Left colon (tissue), 2 donors: ENCODE measurements at regions not wholly inside any gene's neighbourhood (a gene's known extent, or its start where the extent isn't known, plus 50 kb on each side); places are given as distances from the start of the nearest gene placed in this dataset.

Experiments used
- ATAC-seq: fragments of 200-7000 bp; cut with Tn5 transposase; one replicate; pipeline ENCODE4 v1.9.1; 2020; ENCODE audit warnings: mild to moderate bottlenecking, moderate library complexity
- DNase-seq, 2 donors: peaks; one replicate each; pipeline ENCODE4 v3.0.0-alpha.2; 2020
- intact Hi-C, 2 donors: fragments of 100-400 bp; cut with DNase I in 1 of 2; cut with micrococcal nuclease in 1 of 2; formaldehyde crosslinking; loops; one replicate each; pipeline versions ENCODE4 v1.11.2 to v1.14.0; 2022; cut with DNase I, micrococcal nuclease
- donor health status: DM: no; HTN: no; CAD: no.
- donor health status: DM: yes; HTN: yes; CAD: no.

GRCh38 chr5:34510002-34510401 is 146.1 kb upstream of the RAI14 start:
- DNase-seq (no peak), ATAC-seq (no peak)
- intact Hi-C loops = no loop called here

GRCh38 chr5:34511063-34511462 is 145.1 kb upstream of the RAI14 start:
- DNase-seq = no peak
- ATAC-seq = no peak
- intact Hi-C loops = no loop called here

- intact Hi-C loops = no loop called here
- DNase-seq = no peak
- ATAC-seq = no peak
Observed at GRCh38 chr5:34511481-34511880, 144.6 kb upstream of the RAI14 start.

GRCh38 chr5:34511915-34512314 is 144.2 kb upstream of the RAI14 start:
- ATAC-seq (peak; percentile 35), DNase-seq (peak in 1 of 2 donors; percentile 41)
- intact Hi-C loops = no loop called here

GRCh38 chr5:34516166-34516565 is 140.0 kb upstream of the RAI14 start:
- ATAC-seq (no peak), DNase-seq (no peak)
- intact Hi-C loops = no loop called here

GRCh38 chr5:34516686-34517085 is 139.4 kb upstream of the RAI14 start:
- DNase-seq (no peak), ATAC-seq (no peak)
- intact Hi-C loops = no loop called here

- no peak for DNase-seq
Observed at GRCh38 chr5:34517249-34517648, 138.9 kb upstream of the RAI14 start.

GRCh38 chr5:34519489-34520220 is 136.5 kb upstream of the RAI14 start:
- intact Hi-C loops = loop anchor here in 1 of 2 donors (10.0 kb wide), 2 partner anchors 135 to 305 kb away; partner anchors contain the start of gene RAI14
- DNase-seq = no peak
- ATAC-seq = no peak

More at GRCh38 chr5:34517249-34517648, 138.9 kb upstream of the RAI14 start:
- no peak for ATAC-seq
- intact Hi-C loops = no loop called here

GRCh38 chr5:34521628-34522290 is 134.4 kb upstream of the RAI14 start:
- ATAC-seq (peak; percentile 47), DNase-seq (no peak)
- intact Hi-C loops = loop anchor here in 1 of 2 donors (2.0 to 10.0 kb wide), 3 partner anchors 133 to 377 kb away; partner anchors contain the start of gene RAI14

- intact Hi-C loops = loop anchor here in 1 of 2 donors (2.0 to 10.0 kb wide), 3 partner anchors 132 to 376 kb away; partner anchors contain the start of gene RAI14
- ATAC-seq = peak; percentile 92
Observed at GRCh38 chr5:34522599-34523386, 133.3 kb upstream of the RAI14 start.

GRCh38 chr5:34523387-34523726 is 132.8 kb upstream of the RAI14 start:
- ATAC-seq (no peak), DNase-seq (no peak)
- intact Hi-C loops = loop anchor here in 1 of 2 donors (2.0 to 10.0 kb wide), 3 partner anchors 131 to 375 kb away; partner anchors contain the start of gene RAI14

More at GRCh38 chr5:34522599-34523386, 133.3 kb upstream of the RAI14 start:
- DNase-seq = peak; percentile 67 to 73

GRCh38 chr5:34524123-34524522 is 132.0 kb upstream of the RAI14 start:
- intact Hi-C loops = loop anchor here in 1 of 2 donors (10.0 kb wide), 2 partner anchors 131 to 301 kb away; partner anchors contain the start of gene RAI14
- DNase-seq (no peak), ATAC-seq (peak; percentile 42)

GRCh38 chr5:34525761-34526160 is 130.4 kb upstream of the RAI14 start:
- ATAC-seq (no peak), DNase-seq (no peak)
- intact Hi-C loops = loop anchor here in 1 of 2 donors (10.0 kb wide), 2 partner anchors 129 to 299 kb away; partner anchors contain the start of gene RAI14

GRCh38 chr5:34526682-34527305 is 129.3 kb upstream of the RAI14 start:
- no peak for ATAC-seq
- intact Hi-C loops = loop anchor here in 1 of 2 donors (10.0 kb wide), 2 partner anchors 128 to 298 kb away; partner anchors contain the start of gene RAI14
- no peak for DNase-seq

GRCh38 chr5:34529581-34530331 is 126.4 kb upstream of the RAI14 start:
- ATAC-seq (no peak), DNase-seq (no peak)
- intact Hi-C loops = loop anchor here in 1 of 2 donors (10.0 kb wide), 2 partner anchors 125 to 295 kb away; partner anchors contain the start of gene RAI14

- intact Hi-C loops = no loop called here
- DNase-seq (no peak), ATAC-seq (no peak)
Observed at GRCh38 chr5:34530637-34531036, 125.5 kb upstream of the RAI14 start.

- ATAC-seq = no peak
- intact Hi-C loops = no loop called here
- no peak for DNase-seq
Observed at GRCh38 chr5:34531751-34532360, 124.3 kb upstream of the RAI14 start.
